ENCODE measurements at regions not wholly inside any gene's neighbourhood (a gene's known extent, or its start where the extent isn't known, plus 50 kb on each side); places are given as distances from the start of the nearest gene placed in this dataset.

- TF ChIP-seq CTCF (optimal IDR thresholded peaks at IDR 0.05 in 1 of 3, IDR thresholded peaks at IDR 0.05 in 1 of 3, conservative IDR thresholded peaks at IDR 0.05 in 1 of 3; ENCODE audit: extremely low read depth in 1 of 3, insufficient read depth in 2 of 3, low read length in 3 of 3) = no peak
- no peak for TF ChIP-seq EZH2 (IDR thresholded peaks at IDR 0.05; ENCODE audit: low read length)
Observed at GRCh38 chr3:153008226-153008625, 153.8 kb upstream of the RAP2B start.
